ENCODE measurements at regions not wholly inside any gene's neighbourhood (a gene's known extent, or its start where the extent isn't known, plus 50 kb on each side); places are given as distances from the start of the nearest gene placed in this dataset.

GRCh38 chr5:89946916-89947315 lies 462.6 kb downstream of the CETN3 start:
- no peak overlapping the region for H3K27ac ChIP-seq
- no peaks in the 10 kb centered on the region for H3K27me3 ChIP-seq
- H3K4me3 ChIP-seq = no peak overlapping the region
- intact Hi-C loops (cut with DNase I; ENCODE audit: low total_unique reads) = no loop called here
- no peaks in the 10 kb centered on the region for H3K9me3 ChIP-seq
- DNase-seq = no peak
- no peak for TF ChIP-seq EP300 (IDR thresholded peaks at IDR 0.05)
- TF ChIP-seq POLR2AphosphoS5 (IDR thresholded peaks at IDR 0.05) = no peak
- TF ChIP-seq POLR2A (IDR thresholded peaks at IDR 0.05) = no peak
- no peaks in the 10 kb centered on the region for H3K4me1 ChIP-seq
- no peaks in the 10 kb centered on the region for H3K36me3 ChIP-seq
- WGBS, 5 donors = 41 to 71% (median 54%) methylated on average over 2 of the region's 2 CpGs

GRCh38 chr5:89946508-89946907 lies 463.0 kb downstream of the CETN3 start:
- H3K4me1 ChIP-seq = no peaks in the 10 kb centered on the region
- H3K36me3 ChIP-seq = no peaks in the 10 kb centered on the region
- no peak overlapping the region for H3K4me3 ChIP-seq
- intact Hi-C loops (cut with DNase I; ENCODE audit: low total_unique reads) = no loop called here
- WGBS, 5 donors = 44 to 61% (median 55%) methylated on average over 4 of the region's 4 CpGs
- DNase-seq = no peak
- no peak overlapping the region for H3K27ac ChIP-seq
- H3K27me3 ChIP-seq = no peaks in the 10 kb centered on the region
- TF ChIP-seq POLR2A (IDR thresholded peaks at IDR 0.05) (no peak), EP300 (IDR thresholded peaks at IDR 0.05) (no peak), POLR2AphosphoS5 (IDR thresholded peaks at IDR 0.05) (no peak), CTCF (IDR thresholded peaks at IDR 0.05) (no peak)
- no peaks in the 10 kb centered on the region for H3K9me3 ChIP-seq

GRCh38 chr5:89942171-89942570 lies 467.4 kb downstream of the CETN3 start:
- H3K36me3 ChIP-seq = no peaks in the 10 kb centered on the region
- intact Hi-C loops (cut with DNase I; ENCODE audit: low total_unique reads) = no loop called here
- WGBS, 5 donors = 86 to 93% (median 90%) methylated on average over 1 of the region's 1 CpG
- TF ChIP-seq POLR2AphosphoS5 (IDR thresholded peaks at IDR 0.05) (no peak), EP300 (IDR thresholded peaks at IDR 0.05) (no peak), CTCF (IDR thresholded peaks at IDR 0.05) (no peak), POLR2A (IDR thresholded peaks at IDR 0.05) (no peak)
- no peak overlapping the region for H3K27ac ChIP-seq
- no peak overlapping the region for H3K4me3 ChIP-seq
- H3K4me1 ChIP-seq = no peaks in the 10 kb centered on the region
- no peak for DNase-seq
- H3K9me3 ChIP-seq = no peaks in the 10 kb centered on the region
- no peaks in the 10 kb centered on the region for H3K27me3 ChIP-seq

GRCh38 chr5:89936576-89936975 lies 473.0 kb downstream of the CETN3 start:
- H3K36me3 ChIP-seq = no peaks in the 10 kb centered on the region
- H3K4me3 ChIP-seq = no peak overlapping the region
- no peaks in the 10 kb centered on the region for H3K4me1 ChIP-seq
- intact Hi-C loops (cut with DNase I; ENCODE audit: low total_unique reads) = no loop called here
- TF ChIP-seq POLR2AphosphoS5 (IDR thresholded peaks at IDR 0.05) (no peak), POLR2A (IDR thresholded peaks at IDR 0.05) (no peak), CTCF (IDR thresholded peaks at IDR 0.05) (no peak), EP300 (IDR thresholded peaks at IDR 0.05) (no peak)
- WGBS, 5 donors = 86 to 91% (median 89%) methylated on average over 3 of the region's 3 CpGs
- H3K9me3 ChIP-seq = no peaks in the 10 kb centered on the region
- no peaks in the 10 kb centered on the region for H3K27me3 ChIP-seq
- H3K27ac ChIP-seq = no peak overlapping the region
- DNase-seq = no peak

GRCh38 chr5:89934069-89934468 lies 475.5 kb downstream of the CETN3 start:
- no peak for DNase-seq
- 79 to 90% (median 86%) methylated on average over 4 of the region's 4 CpGs for WGBS, 5 donors
- H3K27ac ChIP-seq = no peak overlapping the region
- no peaks in the 10 kb centered on the region for H3K9me3 ChIP-seq
- H3K4me1 ChIP-seq = no peaks in the 10 kb centered on the region
- TF ChIP-seq POLR2A (IDR thresholded peaks at IDR 0.05) (no peak), EP300 (IDR thresholded peaks at IDR 0.05) (no peak), CTCF (IDR thresholded peaks at IDR 0.05) (no peak)
- intact Hi-C loops (cut with DNase I; ENCODE audit: low total_unique reads) = no loop called here
- no peaks in the 10 kb centered on the region for H3K27me3 ChIP-seq
- no peaks in the 10 kb centered on the region for H3K36me3 ChIP-seq
- H3K4me3 ChIP-seq = no peak overlapping the region

Measured in stomach (tissue), 8 donors.